GM19372 (cell line): ENCODE measurements at regions not wholly inside any gene's neighbourhood (a gene's known extent, or its start where the extent isn't known, plus 50 kb on each side); places are given as distances from the start of the nearest gene placed in this dataset.
A peak's percentile ranks its signal among the peaks of the same experiment; 100 is the strongest.

Source experiments
- ATAC-seq: cut with Tn5 transposase; IDR thresholded peaks from one replicate; pipeline ENCODE4 v1.9.1; 2021; ENCODE audit warnings: mild to moderate bottlenecking, low read depth, moderate library complexity; ENCODE audit not compliant: unreplicated experiment

DNA sequence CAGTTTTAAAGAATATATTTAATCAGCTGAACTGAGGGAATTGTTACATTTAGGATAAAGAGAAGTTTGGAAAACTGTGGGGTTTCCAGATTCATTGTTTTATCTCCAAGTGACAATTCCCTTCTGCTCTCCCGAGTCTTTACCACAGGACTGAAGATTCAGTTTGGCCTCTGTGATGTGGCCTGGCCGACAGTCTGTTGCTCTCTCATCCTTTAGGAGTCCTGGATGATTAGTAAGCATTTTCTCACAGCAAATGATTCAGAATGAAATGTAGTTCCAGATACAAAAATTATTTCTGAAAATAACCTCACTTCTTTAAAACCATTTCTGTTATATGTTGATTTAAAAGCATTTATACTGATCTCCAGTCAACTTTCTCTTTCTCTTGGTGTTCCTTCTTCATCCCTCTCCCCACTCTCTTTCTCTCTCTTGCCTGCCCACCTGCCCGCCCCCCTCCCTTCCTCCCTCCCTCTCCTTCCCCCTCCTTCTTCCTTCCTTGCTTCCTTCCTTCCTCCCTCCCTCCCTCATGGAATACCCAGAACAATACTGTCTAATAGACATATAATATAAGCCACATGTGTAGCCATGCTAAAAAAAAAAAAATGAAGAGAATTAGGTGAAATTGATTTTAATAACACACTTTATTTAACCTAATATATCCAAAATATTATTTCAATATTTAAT, 254.9 kb downstream of the PRL start:
- no peak for ATAC-seq

DNA sequence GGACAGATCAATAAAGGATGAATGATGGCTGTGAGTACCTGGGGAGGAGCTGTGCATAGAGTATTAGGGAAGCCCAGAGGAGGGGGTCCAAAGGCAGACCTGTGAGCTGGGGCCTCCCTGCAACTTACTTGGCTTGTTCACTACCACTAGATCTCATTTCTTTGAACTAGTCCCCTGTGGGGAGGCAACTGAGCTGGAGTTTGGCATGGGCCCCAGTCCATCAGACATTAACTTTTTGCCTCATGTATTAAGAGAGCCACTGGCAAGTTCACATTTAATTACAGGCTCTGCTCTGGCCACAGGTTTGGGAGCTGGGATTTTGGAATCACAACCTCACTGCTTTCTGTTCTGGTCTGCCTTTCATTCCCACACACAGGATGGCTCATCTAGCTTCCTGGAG, 254.1 kb downstream of the PRL start:
- ATAC-seq, result no peak

DNA sequence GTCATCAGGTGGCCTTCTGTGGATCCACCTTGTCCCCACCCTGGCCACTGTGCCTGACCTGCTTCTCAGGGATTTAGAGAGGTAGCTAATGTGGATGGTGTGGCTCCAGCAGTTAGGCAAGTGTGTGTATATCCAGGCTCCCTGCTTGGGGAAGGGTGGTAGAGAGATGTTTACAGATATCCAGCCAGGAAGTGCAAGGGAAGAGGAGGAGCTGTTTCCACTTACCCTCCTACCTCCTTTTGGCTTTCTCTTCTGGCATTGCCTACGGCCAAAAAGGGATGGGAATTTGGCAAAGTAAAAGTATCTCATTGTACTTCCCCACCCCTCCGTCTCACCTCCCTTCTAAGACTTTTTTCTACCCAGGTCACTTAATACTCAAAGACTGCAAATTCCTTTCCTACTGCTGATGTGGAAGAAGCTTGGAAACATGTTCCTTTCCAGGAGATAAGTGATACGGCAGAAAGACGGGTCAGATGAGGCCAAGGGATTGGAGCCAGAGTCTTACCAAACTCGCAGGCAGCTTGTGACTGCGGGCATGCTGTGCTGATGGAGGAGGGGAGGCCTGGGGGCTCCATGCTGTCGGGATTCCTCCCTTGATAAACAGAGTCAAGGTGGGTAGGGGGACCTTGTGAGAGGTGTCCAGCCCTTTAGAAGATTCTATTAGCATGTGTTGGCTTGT, 253.4 kb downstream of the PRL start:
- ATAC-seq, result no peak

DNA sequence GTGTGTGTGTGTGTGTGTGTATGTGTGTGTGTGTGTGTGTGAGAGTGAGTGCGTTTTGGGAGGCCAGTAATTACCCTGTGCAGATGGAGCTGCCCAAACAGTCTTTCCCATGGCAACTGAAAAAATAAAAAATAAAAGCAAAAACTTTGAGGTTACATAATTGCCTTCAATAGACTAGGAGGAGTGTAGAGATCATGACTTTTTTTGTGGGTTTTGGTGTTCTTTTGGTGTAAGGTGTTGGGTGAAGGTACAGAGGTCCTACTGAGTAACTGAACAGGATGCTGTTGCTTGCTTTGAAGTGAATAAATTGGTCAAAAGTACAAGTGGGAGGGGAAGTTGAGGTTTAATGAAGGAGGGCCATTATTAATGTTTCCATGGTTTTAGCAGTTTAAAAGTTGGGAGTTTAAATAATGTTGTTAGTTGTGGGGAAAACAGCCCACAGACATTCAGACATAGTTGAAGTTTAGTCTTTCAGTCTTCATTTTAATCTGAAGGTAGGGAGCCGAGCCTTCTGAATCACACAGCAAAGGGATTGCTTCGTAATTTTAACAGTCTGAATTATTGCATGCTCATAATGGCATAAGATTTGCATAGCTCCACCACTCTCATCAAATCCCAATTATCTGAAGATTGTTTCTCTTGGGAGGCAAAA, 251.4 kb downstream of the PRL start:
- ATAC-seq, result no peak

DNA sequence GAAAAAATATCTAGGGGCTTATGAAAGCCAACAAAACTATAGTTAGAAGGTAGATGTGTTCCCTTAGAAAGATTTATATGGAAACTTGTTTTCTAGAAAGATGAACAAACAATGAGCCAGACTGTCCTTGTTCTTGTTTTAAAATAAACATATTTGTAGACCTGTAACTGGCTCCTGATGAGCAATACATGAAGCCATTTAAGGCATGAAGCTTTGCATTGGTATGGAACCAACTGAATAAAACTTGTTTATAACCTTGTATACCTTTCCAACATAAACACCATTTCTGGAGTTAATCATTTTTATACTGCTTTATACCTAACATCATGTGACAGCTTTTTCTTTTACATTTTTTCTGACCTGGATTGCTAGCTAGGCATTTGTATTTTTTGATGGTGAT, 247.8 kb downstream of the PRL start:
- no peak for ATAC-seq

DNA sequence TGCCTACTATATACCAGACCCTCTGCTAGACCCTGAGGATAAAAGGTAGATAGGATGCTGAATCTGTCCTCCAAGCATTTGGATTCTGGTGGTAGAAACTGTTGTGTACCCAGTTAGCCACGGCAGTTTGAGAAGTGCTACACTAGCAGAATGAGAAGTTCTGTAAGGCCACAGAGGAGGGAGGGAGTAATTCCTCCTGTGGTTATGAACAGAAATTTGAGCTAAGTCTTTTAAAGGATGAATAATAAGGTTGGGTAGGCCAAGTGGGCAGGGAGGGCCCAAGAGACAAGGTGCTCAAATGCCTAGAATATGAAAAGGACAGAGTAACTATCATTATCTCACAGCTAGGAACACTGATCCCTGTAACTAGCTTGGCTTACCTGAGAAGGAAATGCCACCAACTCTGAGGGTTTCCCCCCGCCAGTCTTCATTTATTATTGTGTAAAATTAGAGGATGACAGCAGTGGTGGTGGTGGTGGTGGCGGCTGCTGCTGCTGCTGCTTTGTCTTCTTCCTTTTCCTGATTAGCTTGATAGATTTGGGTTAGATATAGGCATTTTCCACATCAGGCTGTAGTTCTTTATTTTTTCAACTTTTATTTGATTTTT, 243.3 kb downstream of the PRL start:
- ATAC-seq, result no peak

DNA sequence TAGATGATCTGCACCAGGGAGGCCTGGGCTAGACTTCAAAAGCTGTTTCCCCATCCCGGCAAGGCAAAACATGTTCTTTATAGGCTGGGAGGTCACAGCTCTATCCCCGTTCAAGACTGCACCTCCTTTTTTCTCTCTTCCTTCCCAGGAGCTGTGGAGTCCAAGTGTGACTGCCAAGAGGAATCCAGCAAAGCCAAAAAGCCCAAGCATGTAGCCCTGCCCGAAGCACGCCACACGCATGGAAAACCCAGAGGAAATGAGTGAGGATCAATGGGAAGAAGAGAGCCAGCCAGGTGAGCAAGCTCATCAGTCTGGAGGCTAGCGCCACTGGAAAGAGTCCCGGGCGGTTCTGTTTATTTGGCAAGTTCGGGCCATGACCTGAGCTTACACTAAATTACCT, 240.4 kb downstream of the PRL start:
- ATAC-seq, result no peak

DNA sequence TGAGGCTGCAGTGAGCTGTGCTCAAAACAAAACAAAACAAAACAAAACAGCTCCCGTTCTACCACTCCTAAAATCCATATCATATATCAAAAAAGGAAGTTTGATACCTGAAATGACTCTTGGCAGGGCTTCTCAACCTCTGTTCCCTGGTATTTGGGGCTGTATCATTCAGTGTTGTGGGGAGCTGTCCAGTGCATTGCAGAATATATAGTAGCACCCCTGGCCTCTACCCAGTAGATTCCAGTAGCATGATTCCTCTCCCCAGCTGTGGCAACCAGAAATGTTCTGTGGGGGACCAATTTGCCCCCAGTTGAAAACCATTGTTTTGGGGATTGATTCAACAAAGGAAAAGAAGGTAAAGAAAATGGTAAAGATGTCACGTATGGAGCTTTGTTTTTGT, 238.9 kb downstream of the PRL start:
- ATAC-seq, result no peak

DNA sequence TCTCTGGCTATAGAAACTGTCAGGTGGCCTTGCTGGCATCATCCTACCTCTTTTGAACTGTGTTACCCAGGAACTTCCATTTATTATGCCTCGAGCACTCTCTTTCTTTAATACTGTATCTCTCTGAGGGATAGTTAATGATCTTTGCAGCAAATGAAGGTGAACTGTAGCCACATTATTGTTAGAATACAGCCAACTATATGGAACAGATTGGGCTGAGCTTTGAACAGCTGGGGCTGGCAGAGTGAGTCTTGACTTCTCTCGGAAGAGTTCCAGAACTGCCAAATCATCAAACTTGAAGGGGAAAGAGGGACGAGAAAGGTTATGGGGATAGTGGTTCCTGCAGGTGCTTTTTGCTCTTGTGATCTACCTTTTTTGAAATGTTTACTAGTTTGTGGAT, 237.7 kb downstream of the PRL start:
- no peak for ATAC-seq

DNA sequence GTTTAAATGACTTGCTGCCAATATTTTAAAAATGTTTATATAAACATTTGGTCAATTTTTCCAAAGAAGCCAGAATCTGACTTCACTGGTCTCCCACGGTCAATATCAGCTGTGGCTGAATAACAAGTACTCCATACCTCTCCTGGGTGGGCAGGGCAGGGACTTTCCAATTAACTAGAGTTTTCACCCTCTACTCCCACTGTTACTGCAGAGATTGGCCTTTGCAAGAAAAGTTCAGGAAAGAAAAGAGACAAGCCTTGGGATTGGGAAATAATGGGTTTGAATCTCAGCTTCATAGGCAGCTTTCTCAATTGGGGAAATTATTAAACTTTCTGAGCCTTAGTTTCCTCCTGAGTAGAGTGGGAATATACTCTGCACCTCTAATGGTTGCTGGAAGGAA, 236.9 kb downstream of the PRL start:
- ATAC-seq, result no peak

DNA sequence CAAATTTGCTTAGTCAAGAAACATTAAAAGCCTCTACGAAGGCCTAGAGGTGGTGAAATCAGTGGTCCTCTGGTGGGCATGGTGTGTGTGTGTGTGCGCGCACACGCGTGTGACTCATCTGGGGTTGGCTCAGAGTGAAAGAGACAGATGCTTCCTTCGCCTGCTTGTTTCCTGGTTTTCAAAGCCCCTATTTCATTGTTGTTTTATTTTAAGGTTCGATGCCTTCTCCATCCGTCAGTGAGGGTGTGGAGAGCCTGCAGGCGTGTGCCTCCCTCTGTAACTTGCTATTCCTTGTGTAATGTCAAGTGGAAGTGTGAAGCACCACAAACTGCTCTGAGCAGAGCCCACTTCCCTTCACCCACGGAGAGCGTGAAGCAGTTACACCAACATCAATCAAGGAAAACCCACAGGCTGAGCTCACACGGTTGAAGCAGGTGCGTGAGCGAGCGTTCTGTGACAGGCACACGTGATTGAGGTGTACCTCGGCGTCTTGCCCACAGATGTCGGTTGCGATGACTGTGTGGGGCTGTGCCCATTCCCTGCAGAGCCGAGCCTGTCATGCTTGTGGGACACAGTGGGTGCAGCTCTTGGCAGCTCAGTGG, 233.9 kb downstream of the PRL start:
- peak; percentile 61 for ATAC-seq

DNA sequence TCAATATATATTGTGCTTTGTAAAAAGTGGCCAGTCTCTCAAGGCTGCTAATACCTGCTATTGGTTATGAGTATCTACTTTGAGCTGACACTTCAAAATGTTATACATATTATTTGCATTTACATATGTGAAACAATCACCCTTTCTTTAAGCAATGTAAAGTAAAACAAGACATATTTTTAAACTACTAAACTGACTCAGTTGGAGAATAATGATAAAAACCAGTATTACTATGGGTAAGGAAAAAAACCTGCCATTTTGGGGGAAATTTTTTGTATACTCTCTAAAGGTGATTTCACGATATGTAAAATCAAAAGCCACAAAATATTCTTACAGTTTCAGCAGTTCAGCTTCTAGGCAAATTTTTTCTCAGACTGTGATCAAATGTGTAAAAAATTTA, 232.3 kb downstream of the PRL start:
- no peak for ATAC-seq

DNA sequence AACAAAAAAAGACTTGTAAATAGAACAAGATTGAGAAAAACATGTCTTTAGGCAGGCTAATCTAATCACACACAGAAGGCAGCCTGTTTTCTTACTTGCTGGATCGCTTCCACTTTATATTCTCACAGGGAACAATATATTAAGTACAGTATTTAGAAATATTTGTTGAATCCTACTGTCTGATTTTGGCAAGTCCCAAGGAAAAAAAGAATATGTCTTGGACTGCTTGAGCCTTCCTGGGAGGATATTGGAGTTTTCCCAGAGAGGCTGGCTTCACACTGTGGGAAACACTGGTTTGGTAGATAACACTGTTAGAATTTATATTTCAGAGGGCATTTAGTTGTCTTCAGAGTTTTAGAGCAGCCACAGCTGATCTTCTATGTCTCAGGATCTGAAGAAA, 229.7 kb downstream of the PRL start:
- ATAC-seq, result no peak

DNA sequence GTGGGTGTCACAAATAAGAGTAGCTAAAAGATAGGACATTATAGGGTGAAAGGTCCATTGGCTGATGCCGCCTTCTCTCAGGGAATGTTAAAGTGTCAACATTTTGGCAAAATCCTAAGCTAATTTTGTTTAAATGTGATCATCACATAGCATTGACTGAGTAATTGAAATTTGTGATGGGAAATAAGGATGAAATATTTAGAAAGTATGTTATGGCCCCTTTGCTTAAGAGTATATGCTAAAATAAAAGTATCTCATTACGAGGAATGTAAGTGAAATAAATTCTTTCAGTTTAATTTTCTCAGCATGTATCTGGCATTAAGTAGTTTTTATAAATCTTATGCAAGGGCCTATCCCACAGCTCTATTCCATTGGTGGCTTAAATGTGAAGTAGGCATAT, 229.2 kb downstream of the PRL start:
- no peak for ATAC-seq

DNA sequence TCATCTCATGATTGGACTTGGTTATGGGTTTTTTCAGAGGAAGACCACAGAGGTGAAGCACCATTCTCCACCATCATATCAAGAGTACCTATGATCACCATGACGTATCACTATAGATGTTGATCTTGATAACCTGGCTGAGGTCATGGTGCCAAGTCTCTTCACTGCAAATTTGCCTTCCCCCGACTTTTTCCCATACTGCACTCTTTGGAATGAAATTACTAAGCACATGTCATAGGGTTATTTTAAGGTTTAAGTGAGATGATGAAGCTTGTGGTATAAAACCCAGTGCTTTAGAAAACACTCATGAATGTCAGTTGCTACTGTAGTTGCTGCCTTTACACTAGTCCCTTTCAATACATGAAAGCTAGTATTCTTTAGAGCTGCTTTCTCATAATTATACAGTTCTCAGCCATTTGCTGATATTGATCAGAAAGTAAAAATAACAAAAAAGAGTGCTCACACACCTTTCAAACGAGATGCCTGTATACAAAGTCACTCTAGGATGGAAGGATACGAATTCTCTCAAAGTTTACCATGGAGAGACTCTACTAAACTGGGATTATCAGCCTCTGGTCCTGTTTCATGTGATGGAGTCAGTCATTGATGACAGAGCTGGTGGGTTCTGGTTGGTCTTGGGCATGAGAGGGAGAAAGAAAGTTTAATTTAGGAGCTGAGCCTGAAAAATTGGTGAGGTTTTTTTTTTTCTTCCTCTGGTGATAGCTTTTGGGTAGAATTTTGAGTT, 228.1 kb downstream of the PRL start:
- ATAC-seq, result no peak

DNA sequence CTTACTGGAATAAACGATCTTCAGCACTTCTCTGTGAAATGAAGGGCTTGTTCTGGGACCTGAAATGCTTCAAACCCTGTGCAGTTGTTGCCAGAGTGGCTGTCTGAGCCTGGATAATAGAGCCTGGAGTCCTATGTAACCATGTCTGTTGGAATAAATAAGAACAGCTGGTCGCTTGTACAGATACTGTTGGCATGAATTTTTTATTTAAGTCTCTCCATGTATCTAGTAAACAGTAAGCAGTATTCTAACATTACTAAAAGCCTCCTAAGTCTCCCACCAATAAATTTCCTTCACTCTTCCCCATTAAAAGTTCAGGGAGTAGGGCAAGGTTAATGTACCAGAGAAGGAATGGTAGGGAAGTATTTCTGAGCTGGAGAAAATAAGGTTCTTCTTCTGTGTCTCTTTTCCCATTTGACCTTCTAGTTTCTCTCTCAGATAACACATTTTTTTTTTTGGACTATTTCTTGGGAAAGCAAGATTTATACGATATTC, 227.5 kb downstream of the PRL start:
- no peak for ATAC-seq

DNA sequence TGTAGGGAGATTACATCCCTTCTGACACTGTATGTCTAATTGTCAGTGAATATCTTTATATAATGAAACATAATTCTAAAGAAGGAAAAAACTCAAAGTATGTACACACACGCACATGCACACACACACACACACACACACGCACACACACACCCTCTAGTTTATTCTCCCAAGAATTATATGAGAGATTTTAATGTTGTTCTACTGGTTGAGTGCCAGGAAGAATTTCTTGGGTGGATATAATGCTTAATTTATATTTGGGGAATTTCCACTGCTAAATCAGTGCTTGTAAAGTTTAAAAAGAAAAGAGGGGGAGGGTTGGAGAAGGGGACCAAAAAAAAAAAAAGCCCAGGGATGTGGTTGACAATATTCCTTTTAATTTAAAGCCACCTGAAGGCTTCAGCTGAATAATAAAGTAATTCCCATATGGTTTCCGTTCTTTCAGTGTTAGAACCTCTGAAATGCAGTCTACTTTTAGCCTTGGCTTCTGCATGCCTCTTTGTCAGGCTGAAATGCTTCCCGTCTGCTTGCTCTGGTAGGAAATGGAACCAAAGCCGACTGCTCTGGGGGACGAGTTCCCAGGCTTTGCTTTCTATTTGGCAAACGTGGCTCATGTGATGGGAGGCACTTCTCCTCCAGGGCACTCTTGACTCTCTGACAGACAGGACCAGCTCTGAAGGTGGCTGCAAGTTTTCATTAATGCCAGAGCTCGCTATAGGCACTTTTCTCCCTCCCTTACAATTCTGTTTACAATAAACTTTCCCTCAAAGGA, 225.4 kb downstream of the PRL start:
- no peak for ATAC-seq

DNA sequence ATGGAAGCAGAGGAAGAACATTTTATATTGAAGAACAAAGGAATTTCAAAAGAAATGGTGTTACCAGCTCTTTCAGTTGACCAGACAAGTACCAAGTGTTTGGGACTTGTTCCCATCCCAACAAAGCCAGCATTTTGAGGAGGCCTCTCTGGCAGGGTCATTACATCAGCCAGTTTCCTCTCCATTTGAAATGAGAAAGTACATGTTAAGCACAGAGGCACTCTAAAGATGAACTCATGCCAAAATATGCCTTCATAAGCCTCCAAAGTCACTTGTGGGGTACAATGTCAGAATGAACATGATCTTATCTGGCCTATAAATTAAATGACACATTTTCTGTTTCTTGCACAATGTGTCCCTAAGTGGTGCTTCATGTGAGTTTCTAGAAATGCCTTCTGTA, 223.9 kb downstream of the PRL start:
- no peak for ATAC-seq

DNA sequence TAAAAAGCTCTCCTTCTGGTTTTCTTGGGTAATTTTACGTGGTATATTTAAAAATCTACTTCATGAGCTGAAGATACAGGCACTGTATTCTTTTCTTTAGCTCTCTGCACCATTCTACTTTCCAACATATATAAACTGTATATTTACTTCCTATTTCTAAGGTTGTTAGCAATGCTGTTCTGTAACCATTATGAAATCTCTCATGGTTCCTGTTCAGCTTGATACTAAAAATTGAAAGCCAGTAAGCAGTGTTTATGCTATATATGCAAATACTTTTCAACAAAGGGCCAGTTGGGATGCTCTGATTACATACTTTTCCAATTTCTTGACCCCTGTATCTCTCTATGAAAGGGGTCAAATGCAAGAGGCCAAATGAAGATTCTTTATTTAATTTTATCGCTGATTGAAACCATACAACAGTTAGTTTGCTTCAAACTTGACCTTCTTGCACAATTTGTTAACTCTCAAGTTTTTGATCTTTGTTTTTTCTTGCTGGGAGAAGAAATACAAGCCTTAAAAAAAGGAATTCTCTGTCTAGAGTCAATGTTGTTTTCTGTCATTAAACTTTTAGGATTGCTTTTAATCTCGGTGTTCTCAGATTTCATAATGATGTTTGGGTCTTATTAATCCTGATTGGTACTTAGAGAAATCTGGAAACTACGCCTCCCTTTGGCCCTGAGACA, 223.2 kb downstream of the PRL start:
- ATAC-seq, result no peak
